Medulla oblongata (tissue), 1 donor: ENCODE measurements at regions not wholly inside any gene's neighbourhood (a gene's known extent, or its start where the extent isn't known, plus 50 kb on each side); places are given as distances from the start of the nearest gene placed in this dataset.

Experiments used
- DNase-seq: peaks from one replicate; pipeline ENCODE4 v3.0.0-alpha.2; 2015; ENCODE audit errors: extremely low spot score

DNA sequence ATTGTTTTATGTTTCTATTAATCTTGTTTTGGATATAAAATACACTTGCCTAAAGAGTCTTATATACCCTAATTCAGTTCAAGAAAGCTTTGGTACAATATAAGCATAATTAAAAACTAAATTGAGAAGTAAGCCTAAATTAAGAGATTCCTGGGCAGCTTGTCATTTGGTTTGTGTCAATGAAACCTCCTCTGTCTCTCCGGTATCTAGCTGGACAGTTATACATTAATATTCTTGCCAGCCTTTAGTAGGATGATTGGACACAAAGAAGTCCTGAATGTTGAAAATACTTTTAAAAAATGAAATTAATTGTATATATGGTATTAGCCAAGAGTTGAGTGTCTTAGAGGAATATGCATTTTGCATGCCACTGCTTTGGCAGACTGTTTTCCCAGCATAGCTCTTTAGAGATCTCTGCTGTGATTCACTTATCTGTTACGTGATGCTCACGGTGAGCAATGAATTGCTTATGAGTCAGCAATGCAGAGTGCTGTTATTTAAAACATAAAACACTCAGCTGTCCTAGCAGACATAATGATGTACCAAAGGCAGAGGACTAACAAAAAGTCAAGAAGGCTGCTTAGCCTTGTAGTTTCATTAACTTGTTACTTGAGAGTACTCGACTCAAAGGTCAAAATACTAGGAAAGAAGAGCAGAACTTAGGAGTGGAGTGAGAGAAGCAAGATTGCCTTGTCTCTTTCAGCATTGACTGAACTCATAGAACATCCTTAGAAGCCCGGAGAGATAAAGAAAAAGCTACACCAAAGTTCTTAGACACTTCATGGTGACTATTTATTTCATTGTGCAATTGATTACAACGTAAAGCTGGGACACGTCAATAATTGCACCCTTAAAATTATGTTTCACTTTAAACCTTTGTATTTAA lies 1296.1 kb upstream of the PCDH7 start:
- no peak for DNase-seq

DNA sequence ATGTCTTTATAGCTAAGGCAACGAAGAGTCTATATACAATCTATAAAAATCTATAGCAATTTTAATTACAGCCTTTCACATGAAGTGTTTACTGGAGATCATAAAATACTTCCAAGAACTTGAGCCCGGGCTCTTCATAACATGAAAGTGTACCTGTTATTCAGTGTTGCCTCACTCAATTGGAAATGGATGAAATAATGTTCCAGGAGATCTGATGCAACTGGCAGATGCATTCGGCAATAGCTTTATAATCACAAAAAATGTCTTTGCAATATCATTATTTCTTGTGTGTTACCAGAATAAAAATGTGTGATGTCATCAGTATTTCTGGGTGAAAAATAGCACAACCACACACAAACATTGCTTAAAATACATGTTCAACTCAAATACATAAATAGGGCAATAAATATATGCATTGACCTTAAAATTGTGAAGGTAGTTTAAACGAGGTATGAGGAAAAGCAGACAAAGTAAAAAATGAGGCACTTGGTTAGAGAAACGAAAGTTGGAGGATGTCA lies 1266.8 kb upstream of the PCDH7 start:
- no peak for DNase-seq

DNA sequence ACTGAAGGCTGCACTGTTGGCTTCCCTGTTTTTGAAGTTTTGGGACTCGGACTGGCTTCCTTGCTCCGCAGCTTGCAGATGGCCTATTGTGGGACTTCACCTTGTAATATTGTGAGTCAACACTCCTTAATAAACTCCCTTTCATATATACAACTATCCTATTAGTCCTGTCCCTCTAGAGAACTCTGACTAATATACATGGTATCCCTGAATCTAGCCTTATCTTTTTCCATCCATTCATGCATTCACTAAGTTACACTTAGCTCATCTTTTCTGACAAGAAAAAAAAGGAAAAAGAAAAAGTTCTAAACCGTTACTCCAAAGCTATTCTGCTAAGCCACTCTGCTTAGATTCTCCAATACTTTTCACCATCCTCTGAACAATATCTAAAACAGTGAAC lies 1260.2 kb upstream of the PCDH7 start:
- no peak for DNase-seq

DNA sequence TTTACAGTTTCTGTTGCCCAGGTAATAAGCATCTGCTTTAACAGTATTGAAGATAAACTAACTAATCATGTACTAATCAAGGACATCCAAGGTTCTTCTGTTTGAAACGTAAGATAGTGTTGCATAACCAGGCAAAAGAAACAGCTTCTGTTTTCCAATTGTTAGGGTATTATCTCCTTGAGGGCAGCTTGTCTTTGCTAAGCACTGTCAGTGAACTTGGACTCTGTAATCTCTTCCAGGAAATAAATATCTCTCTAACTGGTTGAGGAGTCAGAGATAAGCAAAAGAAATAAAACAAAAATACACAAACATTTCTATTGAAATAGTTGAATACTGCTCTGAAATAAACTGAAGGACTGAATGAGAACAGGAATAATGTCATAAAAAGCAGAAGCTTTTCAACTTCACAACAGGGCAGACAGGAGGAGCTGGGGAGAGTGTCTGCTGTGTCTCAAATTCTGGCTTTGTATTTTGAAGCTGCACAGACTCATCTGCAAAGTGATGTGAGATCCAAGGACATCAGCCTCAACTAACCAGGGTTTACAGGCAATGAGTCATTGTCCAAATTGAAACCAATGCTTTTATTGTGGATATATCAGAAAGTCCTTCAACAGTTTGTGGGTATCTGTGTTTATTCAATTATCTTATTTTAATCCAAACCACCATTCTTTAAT lies 1253.0 kb upstream of the PCDH7 start:
- DNase-seq = no peak
